Cortex of kidney (tissue), 1 donor: ENCODE measurements at regions not wholly inside any gene's neighbourhood (a gene's known extent, or its start where the extent isn't known, plus 50 kb on each side); places are given as distances from the start of the nearest gene placed in this dataset.
"Not testable (repeated sequence)": the region's sequence is repeated elsewhere in the genome, so short reads cannot be mapped to it uniquely, and the experiment has no call there.

ENCODE experiments used
- DNase-seq: peaks from one replicate; lab custom pipeline; 2025; lab: John Stamatoyannopoulos, UW

GRCh38 chr14:97945631-97946030 lies 1148.4 kb downstream of the VRK1 start:
- no peak for DNase-seq

- DNase-seq, result no peak
Measured at GRCh38 chr14:97946240-97946639, 1149.1 kb downstream of the VRK1 start.

GRCh38 chr14:97946641-97947040 lies 1149.5 kb downstream of the VRK1 start:
- no peak for DNase-seq

GRCh38 chr14:97948841-97949240 lies 1151.7 kb downstream of the VRK1 start:
- DNase-seq, result no peak

- DNase-seq, result no peak
Measured at GRCh38 chr14:97956581-97957340, 1159.6 kb downstream of the VRK1 start.

- no peak for DNase-seq
Measured at GRCh38 chr14:97959251-97959650, 1162.1 kb downstream of the VRK1 start.

GRCh38 chr14:97960436-97960835 lies 1163.3 kb downstream of the VRK1 start:
- DNase-seq, result no peak

- no peak for DNase-seq
Measured at GRCh38 chr14:97970222-97970621, 1173.0 kb downstream of the VRK1 start.

- DNase-seq, result no peak
Measured at GRCh38 chr14:97975216-97975615, 1178.0 kb downstream of the VRK1 start.

- DNase-seq, result no peak
Measured at GRCh38 chr14:97975962-97976361, 1178.8 kb downstream of the VRK1 start.

GRCh38 chr14:97976861-97977260 lies 1179.7 kb downstream of the VRK1 start:
- no peak for DNase-seq

- DNase-seq, result no peak
Measured at GRCh38 chr14:97977651-97978261, 1180.6 kb downstream of the VRK1 start.

- no peak for DNase-seq
Measured at GRCh38 chr14:97978341-97978740, 1181.2 kb downstream of the VRK1 start.

GRCh38 chr14:97993508-97994019 lies 1196.4 kb downstream of the VRK1 start:
- no peak for DNase-seq

GRCh38 chr14:97994020-97994531 lies 1196.9 kb downstream of the VRK1 start:
- no peak for DNase-seq

- DNase-seq, result no peak
Measured at GRCh38 chr14:97995038-97995437, 1197.9 kb downstream of the VRK1 start.

- no peak for DNase-seq
Measured at GRCh38 chr14:97995531-97995930, 1198.3 kb downstream of the VRK1 start.

GRCh38 chr14:98006008-98006407 lies 1208.8 kb downstream of the VRK1 start:
- DNase-seq, result no peak

GRCh38 chr14:98008381-98009113 lies 1211.4 kb downstream of the VRK1 start:
- DNase-seq, result no peak

GRCh38 chr14:98009177-98009576 lies 1212.0 kb downstream of the VRK1 start:
- DNase-seq, result not testable (repeated sequence)

- DNase-seq, result no peak
Measured at GRCh38 chr14:98010784-98011183, 1213.6 kb downstream of the VRK1 start.

- no peak for DNase-seq
Measured at GRCh38 chr14:98014851-98015615, 1217.9 kb downstream of the VRK1 start.
